OCI-LY3 (cell line): ENCODE measurements at regions not wholly inside any gene's neighbourhood (a gene's known extent, or its start where the extent isn't known, plus 50 kb on each side); places are given as distances from the start of the nearest gene placed in this dataset.

Source experiments
- H2AFZ ChIP-seq: fragments of 200-600, 300-600 bp; shearing (Covaris generic); 2 replicates; pipeline ENCODE4 v1.6.0; 2014; ENCODE audit warnings: antibody characterized with exemption, low read depth, low read length
- H3K27ac ChIP-seq: fragments of 200-600, 300-600 bp; sonication (generic); 2 replicates; pipeline ENCODE4 v1.5.1; 2014; ENCODE audit warnings: mild to moderate bottlenecking, low read length, moderate library complexity, mixed read lengths
- H3K27me3 ChIP-seq: fragments of 200-600, 300-600 bp; sonication (generic); 2 replicates; pipeline ENCODE4 v1.6.1; 2014; ENCODE audit warnings: low read depth, low read length, mixed read lengths
- H3K36me3 ChIP-seq: fragments of 200-600, 300-600 bp; sonication (generic); replicated peaks from 2 replicates; pipeline ENCODE3; 2014; ENCODE audit warnings: low read depth, low read length, mixed read lengths
- H3K4me1 ChIP-seq: fragments of 300-600, 200-600 bp; sonication (generic); 2 replicates; pipeline ENCODE4 v1.6.1; 2014; ENCODE audit warnings: low read length, mixed read lengths
- H3K4me2 ChIP-seq: fragments of 200-600, 300-600 bp; sonication (generic); 2 replicates; pipeline ENCODE4 v1.6.1; 2014; ENCODE audit warnings: low read length, mixed read lengths
- H3K4me3 ChIP-seq: fragments of 300-600, 200-600 bp; sonication (generic); 2 replicates; pipeline ENCODE4 v1.5.1; 2014; ENCODE audit warnings: antibody characterized with exemption, mild to moderate bottlenecking, low read length, moderate library complexity
- H3K79me2 ChIP-seq: fragments of 300-600, 200-600 bp; shearing (Covaris generic); 2 replicates; pipeline ENCODE4 v1.6.1; 2014; ENCODE audit warnings: mild to moderate bottlenecking, low read length, mixed read lengths
- H3K9ac ChIP-seq: fragments of 300-600, 200-600 bp; shearing (Covaris generic); 2 replicates; pipeline ENCODE4 v1.6.0; 2014; ENCODE audit warnings: mild to moderate bottlenecking, low read length, moderate library complexity
- H3K9me3 ChIP-seq: fragments of 200-600, 300-600 bp; shearing (Covaris generic); 2 replicates; pipeline ENCODE4 v1.6.1; 2014; ENCODE audit warnings: low read length, mixed read lengths; ENCODE audit not compliant: insufficient read depth
- H4K20me1 ChIP-seq: fragments of 200-600, 300-600 bp; sonication (generic); 2 replicates; pipeline ENCODE4 v1.6.1; 2016; ENCODE audit warnings: low read length, mixed read lengths; ENCODE audit not compliant: insufficient read depth
- CTCF ChIP-seq: fragments of 200-600, 300-600 bp; sonication (generic); IDR thresholded peaks from 2 replicates; pipeline ENCODE4 v1.5.1; 2014; ENCODE audit warnings: antibody characterized with exemption, low read length, low read depth
- EZH2phosphoT487 ChIP-seq: fragments of 200-600 bp; shearing (Covaris generic); IDR thresholded peaks from 2 replicates; pipeline ENCODE4 v1.6.1; 2018; ENCODE audit warnings: antibody characterized with exemption, mixed run types, low read depth

GRCh38 chr4:111011458-111011857 lies 388.6 kb upstream of the PITX2 start:
- H4K20me1 ChIP-seq, result no peaks in the 10 kb centered on the region
- no peaks in the 10 kb centered on the region for H3K4me1 ChIP-seq
- no peak for TF ChIP-seq CTCF
- H3K79me2 ChIP-seq, result no peaks in the 10 kb centered on the region
- H3K9ac ChIP-seq, result no peak overlapping the region
- no peak overlapping the region for H3K27ac ChIP-seq
- no peaks in the 10 kb centered on the region for H3K9me3 ChIP-seq
- no peaks in the 10 kb centered on the region for H3K36me3 ChIP-seq
- no peak overlapping the region for H3K4me2 ChIP-seq
- no peak overlapping the region for H3K4me3 ChIP-seq
- no peak overlapping the region for H2AFZ ChIP-seq
- no peaks in the 10 kb centered on the region for H3K27me3 ChIP-seq

GRCh38 chr4:111013846-111014245 lies 391.0 kb upstream of the PITX2 start:
- H3K4me2 ChIP-seq, result no peak overlapping the region

GRCh38 chr4:111014537-111014936 lies 391.7 kb upstream of the PITX2 start:
- Histone ChIP-seq H3K4me1 (no peaks in the 10 kb centered on the region), H3K27ac (no peak overlapping the region), H3K9ac (no peak overlapping the region), H3K36me3 (no peaks in the 10 kb centered on the region), H3K4me3 (no peak overlapping the region), H4K20me1 (no peaks in the 10 kb centered on the region), H3K4me2 (no peak overlapping the region), H3K27me3 (no peaks in the 10 kb centered on the region), H3K9me3 (no peaks in the 10 kb centered on the region), H2AFZ (no peak overlapping the region), H3K79me2 (no peaks in the 10 kb centered on the region)
- TF ChIP-seq CTCF (no peak), EZH2phosphoT487 (no peak)

More at GRCh38 chr4:111013846-111014245, 391.0 kb upstream of the PITX2 start:
- no peaks in the 10 kb centered on the region for H3K9me3 ChIP-seq
- no peaks in the 10 kb centered on the region for H4K20me1 ChIP-seq
- no peak overlapping the region for H3K27ac ChIP-seq
- TF ChIP-seq CTCF, result no peak
- TF ChIP-seq EZH2phosphoT487, result no peak
- no peaks in the 10 kb centered on the region for H3K79me2 ChIP-seq
- no peak overlapping the region for H3K4me3 ChIP-seq
- H3K27me3 ChIP-seq, result no peaks in the 10 kb centered on the region
- no peaks in the 10 kb centered on the region for H3K36me3 ChIP-seq
- H3K9ac ChIP-seq, result no peak overlapping the region
- H3K4me1 ChIP-seq, result no peaks in the 10 kb centered on the region
- H2AFZ ChIP-seq, result no peak overlapping the region

GRCh38 chr4:111016416-111016815 lies 393.5 kb upstream of the PITX2 start:
- no peaks in the 10 kb centered on the region for H3K4me1 ChIP-seq
- H4K20me1 ChIP-seq, result no peaks in the 10 kb centered on the region
- TF ChIP-seq CTCF (no peak), EZH2phosphoT487 (no peak)
- no peaks in the 10 kb centered on the region for H3K9me3 ChIP-seq
- no peak overlapping the region for H3K9ac ChIP-seq
- no peaks in the 10 kb centered on the region for H3K79me2 ChIP-seq
- no peak overlapping the region for H3K4me3 ChIP-seq
- no peaks in the 10 kb centered on the region for H3K36me3 ChIP-seq
- H3K27ac ChIP-seq, result no peak overlapping the region
- no peaks in the 10 kb centered on the region for H3K27me3 ChIP-seq
- H2AFZ ChIP-seq, result no peak overlapping the region
- no peak overlapping the region for H3K4me2 ChIP-seq
